Neuronal stem cell (in vitro differentiated cells): ENCODE measurements at regions not wholly inside any gene's neighbourhood (a gene's known extent, or its start where the extent isn't known, plus 50 kb on each side); places are given as distances from the start of the nearest gene placed in this dataset.

ENCODE experiments used
- DNase-seq: peaks from one replicate; pipeline ENCODE4 v3.0.0-alpha.2; 2013; ENCODE audit warnings: low spot score
- H2AFZ ChIP-seq: one replicate; pipeline ENCODE4 v1.6.1; 2013; ENCODE audit warnings: mild to moderate bottlenecking, low read length, inconsistent platforms
- H2AK5ac ChIP-seq: 2 replicates; pipeline ENCODE4 v1.6.1; 2013; ENCODE audit warnings: low read depth, mild to moderate bottlenecking, inconsistent platforms, low read length, moderate library complexity, mixed read lengths
- H2BK120ac ChIP-seq: 2 replicates; pipeline ENCODE4 v1.6.1; 2013; ENCODE audit warnings: low read depth, mild to moderate bottlenecking, inconsistent platforms, low read length, moderate library complexity, mixed read lengths
- H2BK12ac ChIP-seq: one replicate; pipeline ENCODE4 v1.6.1; 2013; ENCODE audit warnings: low read length, inconsistent platforms
- H2BK15ac ChIP-seq: 2 replicates; pipeline ENCODE4 v1.6.1; 2013; ENCODE audit warnings: mild to moderate bottlenecking, low read length, inconsistent platforms, mixed read lengths
- H2BK5ac ChIP-seq: one replicate; pipeline ENCODE4 v1.6.1; 2013; ENCODE audit warnings: inconsistent platforms, mild to moderate bottlenecking, low read length, moderate library complexity
- H3K14ac ChIP-seq: one replicate; pipeline ENCODE4 v1.6.1; 2013; ENCODE audit warnings: low read length, inconsistent platforms
- H3K18ac ChIP-seq: 2 replicates; pipeline ENCODE4 v1.6.1; 2013; ENCODE audit warnings: low read length, inconsistent platforms
- H3K23ac ChIP-seq: 2 replicates; pipeline ENCODE4 v1.6.1; 2013; ENCODE audit warnings: low read depth, mild to moderate bottlenecking, mixed read lengths, low read length, inconsistent platforms; ENCODE audit not compliant: poor library complexity
- H3K27ac ChIP-seq: replicated peaks from 3 replicates; pipeline ENCODE4 v1.5.1; 2013; ENCODE audit warnings: low read length, inconsistent platforms
- H3K27me3 ChIP-seq, 3 experiments: 2 replicates each; pipeline ENCODE4 v1.6.1; 2013; ENCODE audit warnings: low read length in 3 of 3, mild to moderate bottlenecking in 2 of 3, inconsistent platforms in 1 of 3, low read depth in 1 of 3, mixed read lengths in 1 of 3, moderate library complexity in 1 of 3; ENCODE audit not compliant: control insufficient read depth in 3 of 3, insufficient read depth in 3 of 3
- H3K36me3 ChIP-seq, 2 donors: replicated peaks in 1 of 2; 2 replicates each; pipeline ENCODE4 v1.6.1; 2013; ENCODE audit warnings: low read length in 2 of 2; ENCODE audit not compliant: control insufficient read depth in 2 of 2, insufficient read depth in 2 of 2
- H3K4ac ChIP-seq: 2 replicates; pipeline ENCODE4 v1.6.1; 2013; ENCODE audit warnings: inconsistent platforms, mild to moderate bottlenecking, low read length, moderate library complexity
- H3K4me1 ChIP-seq, 2 donors: 1 replicate in 1 of 2; 2 replicates in 1 of 2; pipeline ENCODE4 v1.6.1; 2013; ENCODE audit warnings: low read length in 2 of 2, low read depth in 1 of 2; ENCODE audit not compliant: control insufficient read depth in 2 of 2, insufficient read depth in 1 of 2
- H3K4me2 ChIP-seq: one replicate; pipeline ENCODE4 v1.6.1; 2013; ENCODE audit warnings: mild to moderate bottlenecking, low read length, inconsistent platforms; ENCODE audit not compliant: insufficient read depth, poor library complexity, severe bottlenecking
- H3K4me3 ChIP-seq, 2 donors: 2 replicates each; pipeline ENCODE4 v1.5.1; 2013; ENCODE audit warnings: low read length in 2 of 2, mild to moderate bottlenecking in 2 of 2, inconsistent platforms in 1 of 2, moderate library complexity in 1 of 2
- H3K79me1 ChIP-seq: one replicate; pipeline ENCODE4 v1.6.1; 2013; ENCODE audit warnings: low read depth, mild to moderate bottlenecking, inconsistent platforms, low read length, moderate library complexity
- H3K9ac ChIP-seq: one replicate; pipeline ENCODE4 v1.6.1; 2013; ENCODE audit warnings: mild to moderate bottlenecking, low read depth, low read length, inconsistent platforms; ENCODE audit not compliant: poor library complexity
- H3K9me3 ChIP-seq, 2 donors: replicated peaks in 1 of 2; 2 replicates each; pipeline versions ENCODE3 to v1.6.1; 2013; ENCODE audit warnings: low read length in 2 of 2, mild to moderate bottlenecking in 2 of 2, inconsistent platforms in 1 of 2, low read depth in 1 of 2, mixed read lengths in 1 of 2, moderate library complexity in 1 of 2; ENCODE audit not compliant: control insufficient read depth in 2 of 2, insufficient read depth in 1 of 2
- H4K8ac ChIP-seq: one replicate; pipeline ENCODE4 v1.6.1; 2013; ENCODE audit warnings: low read depth, mild to moderate bottlenecking, inconsistent platforms, low read length, moderate library complexity
- H4K91ac ChIP-seq: one replicate; pipeline ENCODE4 v1.6.1; 2013; ENCODE audit warnings: low read length, low read depth, mild to moderate bottlenecking, inconsistent platforms; ENCODE audit not compliant: poor library complexity
- WGBS, 2 donors: extraction: QIAGEN DNeasy Blood & Tissue Kit; methylation state at CpG; one replicate each; pipeline ENCODE4 v1.1.7; 2013; ENCODE audit warnings: missing lambda C conversion rate in 2 of 2, mixed read lengths in 1 of 2; ENCODE audit not compliant: insufficient read length in 2 of 2, insufficient replicate concordance in 1 of 2; ENCODE audit errors: extremely low coverage in 2 of 2; 5-methylcytosine and 5-hydroxymethylcytosine counted together

DNA sequence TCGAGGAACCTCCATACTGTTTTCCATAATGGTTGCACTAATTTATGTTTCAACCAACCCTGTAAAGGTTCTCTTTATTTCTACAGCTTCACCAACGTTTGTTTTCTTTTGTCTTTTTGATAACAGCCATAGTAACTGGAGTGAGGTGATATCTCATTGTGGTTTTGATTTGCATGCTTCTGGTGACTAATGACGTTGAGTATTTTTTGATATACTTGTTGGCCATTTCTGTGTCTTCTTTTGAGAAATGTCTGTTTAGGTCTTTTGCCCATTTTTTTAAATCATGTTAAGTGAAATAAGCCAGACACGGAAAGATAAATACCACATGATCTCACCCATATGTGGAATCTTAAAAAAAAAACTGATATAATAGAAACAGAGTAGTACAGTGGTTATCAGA is 74.8 kb upstream of the SMIM21 start:
- Histone ChIP-seq H3K23ac (no peak overlapping the region), H3K4me1 (no peaks in the 10 kb centered on the region), H3K4me3 (no peak overlapping the region), H4K91ac (no peak overlapping the region), H3K4ac (no peak overlapping the region), H2BK15ac (no peak overlapping the region), H2AK5ac (no peak overlapping the region), H3K18ac (no peak overlapping the region), H3K27me3 (no peaks in the 10 kb centered on the region), H3K9me3 (no peaks in the 10 kb centered on the region), H3K79me1 (no peaks in the 10 kb centered on the region), H2AFZ (no peak overlapping the region), H2BK12ac (no peak overlapping the region), H3K27ac (no peak overlapping the region), H2BK5ac (no peak overlapping the region), H3K9ac (no peak overlapping the region), H3K36me3 (no peaks in the 10 kb centered on the region), H3K14ac (no peak overlapping the region), H3K4me2 (no peak overlapping the region), H2BK120ac (no peak overlapping the region), H4K8ac (no peak overlapping the region)
- whole genome bisulfite sequencing, 2 donors = no CpG with 5 or more reads among the region's 4 CpGs
- DNase-seq = no peak

- Histone ChIP-seq H3K4me1 (no peaks in the 10 kb centered on the region), H2BK15ac (no peak overlapping the region), H2BK12ac (no peak overlapping the region), H3K4me3 (no peak overlapping the region), H3K27me3 (no peaks in the 10 kb centered on the region), H3K27ac (no peak overlapping the region), H3K23ac (no peak overlapping the region), H3K79me1 (no peaks in the 10 kb centered on the region), H2BK120ac (no peak overlapping the region), H3K18ac (no peak overlapping the region), H3K14ac (no peak overlapping the region), H3K9me3 (no peaks in the 10 kb centered on the region), H4K91ac (no peak overlapping the region), H3K9ac (no peak overlapping the region), H2AK5ac (no peak overlapping the region), H2BK5ac (no peak overlapping the region), H3K4me2 (no peak overlapping the region), H3K4ac (no peak overlapping the region), H3K36me3 (no peaks in the 10 kb centered on the region), H4K8ac (no peak overlapping the region), H2AFZ (no peak overlapping the region)
- DNase-seq = no peak
- no CpG with 5 or more reads among the region's 2 CpGs for WGBS, 2 donors
Measured at GRCh38 chr18:75500545-75500944, 73.0 kb upstream of the SMIM21 start.

DNA sequence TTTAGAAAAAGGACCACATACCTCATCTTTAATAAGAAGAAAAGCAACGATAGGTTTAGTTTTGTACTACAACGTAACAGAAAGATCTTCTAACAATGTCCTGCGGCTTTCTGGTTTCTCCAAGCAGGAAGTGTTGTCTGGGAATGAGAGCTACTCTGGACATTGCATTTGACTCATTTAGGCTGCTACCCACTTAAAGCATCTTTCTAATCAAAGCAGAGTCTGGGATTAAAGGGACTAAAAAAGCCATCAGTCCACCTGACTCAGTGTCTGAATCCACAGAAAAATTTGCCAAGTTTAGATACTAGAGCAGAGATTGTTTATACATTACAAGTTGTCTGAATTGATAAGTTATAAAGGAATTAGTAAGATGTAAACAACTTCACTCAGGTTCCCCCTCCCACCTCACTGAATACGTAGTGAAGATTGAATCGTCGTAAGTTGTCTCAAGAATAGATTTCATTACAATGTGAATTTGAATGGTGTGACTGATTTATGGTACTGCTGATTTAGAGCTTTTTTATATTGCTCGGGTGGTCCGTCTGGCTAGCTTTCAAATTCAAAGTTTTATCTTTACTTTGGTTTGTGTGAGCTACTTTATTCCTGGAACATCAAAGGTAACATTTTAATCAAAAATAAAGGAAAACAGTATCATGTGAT is 70.2 kb upstream of the SMIM21 start:
- no peak overlapping the region for H2BK15ac ChIP-seq
- no peak overlapping the region for H3K4me3 ChIP-seq
- H3K9me3 ChIP-seq = no peaks in the 10 kb centered on the region
- H2AK5ac ChIP-seq = no peak overlapping the region
- H3K9ac ChIP-seq = no peak overlapping the region
- no peaks in the 10 kb centered on the region for H3K36me3 ChIP-seq
- H2BK120ac ChIP-seq = no peak overlapping the region
- no peak overlapping the region for H4K91ac ChIP-seq
- no peak overlapping the region for H2BK5ac ChIP-seq
- H4K8ac ChIP-seq = no peak overlapping the region
- no peaks in the 10 kb centered on the region for H3K79me1 ChIP-seq
- H3K14ac ChIP-seq = no peak overlapping the region
- peaks cover 0 to 6% (median 0%) of the 10 kb centered on the region in 3 experiments for H3K27me3 ChIP-seq
- no peaks in the 10 kb centered on the region for H3K4me1 ChIP-seq
- no peak overlapping the region for H3K18ac ChIP-seq
- H2AFZ ChIP-seq = no peak overlapping the region
- no peak overlapping the region for H3K4me2 ChIP-seq
- no peak for DNase-seq
- H2BK12ac ChIP-seq = no peak overlapping the region
- no CpG with 5 or more reads among the region's 8 CpGs for WGBS, 2 donors
- H3K27ac ChIP-seq = no peak overlapping the region
- no peak overlapping the region for H3K23ac ChIP-seq
- H3K4ac ChIP-seq = no peak overlapping the region

DNA sequence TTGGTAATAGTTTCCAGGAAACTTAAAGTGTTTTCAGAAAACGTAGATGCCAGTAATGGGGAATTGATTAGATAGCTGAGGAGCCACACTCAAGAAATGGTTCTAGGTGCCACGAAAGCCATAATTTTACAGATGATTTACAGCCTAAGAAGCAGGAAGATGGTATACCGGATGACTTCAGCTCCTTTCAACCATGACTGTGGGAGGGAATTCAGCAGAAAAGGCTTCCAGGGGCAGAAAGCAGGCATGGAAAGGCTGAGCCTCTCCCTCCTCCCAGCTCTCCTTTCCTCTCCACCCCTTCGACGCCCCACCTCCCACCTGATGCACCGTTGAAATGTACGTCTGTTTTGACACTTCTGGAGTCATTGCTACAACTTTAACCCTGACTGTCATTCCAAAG is 68.6 kb upstream of the SMIM21 start:
- Histone ChIP-seq H2AK5ac (no peak overlapping the region), H3K4me1 (no peaks in the 10 kb centered on the region), H2AFZ (no peak overlapping the region), H2BK120ac (no peak overlapping the region), H3K4ac (no peak overlapping the region), H3K9me3 (no peaks in the 10 kb centered on the region), H4K91ac (no peak overlapping the region), H3K14ac (no peak overlapping the region), H3K4me3 (no peak overlapping the region), H3K27me3 (peaks cover 0 to 6% (median 0%) of the 10 kb centered on the region in 3 experiments), H2BK15ac (no peak overlapping the region), H4K8ac (no peak overlapping the region), H2BK5ac (no peak overlapping the region), H2BK12ac (no peak overlapping the region), H3K18ac (no peak overlapping the region), H3K79me1 (no peaks in the 10 kb centered on the region), H3K23ac (no peak overlapping the region), H3K4me2 (no peak overlapping the region), H3K9ac (no peak overlapping the region), H3K36me3 (no peaks in the 10 kb centered on the region), H3K27ac (no peak overlapping the region)
- DNase-seq = no peak
- WGBS, 2 donors = no CpG with 5 or more reads among the region's 7 CpGs
